SK-N-SH treated with all-trans-retinoic acid at 6 μM for 48 hours (cell line): ENCODE measurements at regions not wholly inside any gene's neighbourhood (a gene's known extent, or its start where the extent isn't known, plus 50 kb on each side); places are given as distances from the start of the nearest gene placed in this dataset.

Experiments
- ATAC-seq: fragments of 200-7000 bp; cut with Tn5 transposase; 3 replicates; pipeline ENCODE4 v1.9.1; 2020; ENCODE audit warnings: mild to moderate bottlenecking, moderate library complexity
- ARNTL ChIP-seq: fragments of 450-650 bp; formaldehyde crosslinking; IDR thresholded peaks from 2 replicates; pipeline ENCODE4 v1.5.0; 2020; ENCODE audit warnings: low read depth, mild to moderate bottlenecking, moderate library complexity, borderline replicate concordance
- BACH2 ChIP-seq: fragments of 250-450 bp; sonication (Bioruptor Pico); IDR thresholded peaks from 2 replicates; pipeline ENCODE4 v1.9.0; 2021; ENCODE audit warnings: mild to moderate bottlenecking, borderline replicate concordance
- CREB5 ChIP-seq: fragments of 250-450 bp; sonication (Bioruptor Pico); IDR thresholded peaks from 2 replicates; pipeline ENCODE4 v1.5.1; 2020; ENCODE audit warnings: low read depth, mild to moderate bottlenecking, moderate library complexity
- CSDC2 ChIP-seq: fragments of 250-450 bp; sonication (Bioruptor Pico); IDR thresholded peaks from 2 replicates; pipeline ENCODE4 v1.5.0; 2020; ENCODE audit warnings: mild to moderate bottlenecking, moderate library complexity
- CSRNP3 ChIP-seq: fragments of 250-450 bp; sonication (Bioruptor Pico); IDR thresholded peaks from 2 replicates; pipeline ENCODE4 v1.5.1; 2021; ENCODE audit warnings: mild to moderate bottlenecking, moderate library complexity
- ESRRG ChIP-seq: fragments of 250-450 bp; sonication (Bioruptor Pico); IDR thresholded peaks from 2 replicates; pipeline ENCODE4 v1.6.1; 2021; ENCODE audit warnings: mild to moderate bottlenecking
- GLIS3 ChIP-seq: fragments of 250-450 bp; sonication (Bioruptor Pico); IDR thresholded peaks from 2 replicates; pipeline ENCODE4 v1.5.0; 2020; ENCODE audit warnings: mild to moderate bottlenecking, moderate library complexity
- ISL1 ChIP-seq: fragments of 250-450 bp; sonication (Bioruptor Pico); IDR thresholded peaks from 2 replicates; pipeline ENCODE4 v2.1.2; 2022; ENCODE audit warnings: mild to moderate bottlenecking, moderate library complexity
- OSR1 ChIP-seq: fragments of 250-450 bp; sonication (Bioruptor Pico); IDR thresholded peaks from 2 replicates; pipeline ENCODE4 v1.8.0; 2022; ENCODE audit warnings: moderate library complexity, mild to moderate bottlenecking, inconsistent platforms
- POU6F1 ChIP-seq: fragments of 250-450 bp; sonication (Bioruptor Pico); IDR thresholded peaks from 2 replicates; pipeline ENCODE4 v1.8.0; 2021; ENCODE audit warnings: low read depth, mild to moderate bottlenecking, moderate library complexity, borderline replicate concordance
- PPARA ChIP-seq: fragments of 250-450 bp; sonication (Bioruptor Pico); IDR thresholded peaks from 2 replicates; pipeline ENCODE4 v1.5.0; 2020; ENCODE audit warnings: mild to moderate bottlenecking, borderline replicate concordance
- RARB ChIP-seq: fragments of 250-450 bp; sonication (Bioruptor Pico); IDR thresholded peaks from 2 replicates; pipeline ENCODE4 v1.8.0; 2021; ENCODE audit warnings: mild to moderate bottlenecking, moderate library complexity
- SNAI2 ChIP-seq: fragments of 250-450 bp; sonication (Bioruptor Pico); IDR thresholded peaks from 2 replicates; pipeline ENCODE4 v1.5.0; 2020; ENCODE audit warnings: mild to moderate bottlenecking, moderate library complexity
- TCF4 ChIP-seq: fragments of 250-450 bp; sonication (Bioruptor Pico); IDR thresholded peaks from 2 replicates; pipeline ENCODE4 v1.8.0; 2021; ENCODE audit warnings: mild to moderate bottlenecking, moderate library complexity, borderline replicate concordance
- TOX ChIP-seq: fragments of 250-450 bp; sonication (Bioruptor Pico); IDR thresholded peaks from 2 replicates; pipeline ENCODE4 v1.8.0; 2021; ENCODE audit warnings: mild to moderate bottlenecking, moderate library complexity, borderline replicate concordance
- TSHZ2 ChIP-seq: fragments of 250-450 bp; sonication (Bioruptor Pico); IDR thresholded peaks from 2 replicates; pipeline ENCODE4 v1.5.0; 2020; ENCODE audit warnings: mild to moderate bottlenecking, moderate library complexity
- ZC3H10 ChIP-seq: fragments of 250-450 bp; sonication (Bioruptor Pico); IDR thresholded peaks from 2 replicates; pipeline ENCODE4 v1.5.1; 2021; ENCODE audit warnings: mild to moderate bottlenecking, moderate library complexity
- ZFP3 ChIP-seq: fragments of 250-450 bp; sonication (Bioruptor Pico); IDR thresholded peaks from 2 replicates; pipeline ENCODE4 v1.5.0; 2020; ENCODE audit warnings: mild to moderate bottlenecking, moderate library complexity
- ZNF70 ChIP-seq: fragments of 450-650 bp; formaldehyde crosslinking; IDR thresholded peaks from 2 replicates; pipeline ENCODE4 v1.5.0; 2020; ENCODE audit warnings: mild to moderate bottlenecking, moderate library complexity

- ATAC-seq: no peak
- TF ChIP-seq OSR1 (CRISPR knock-in tag) (no peak), POU6F1 (CRISPR knock-in tag) (no peak), CSRNP3 (CRISPR knock-in tag) (no peak), TSHZ2 (no peak), GLIS3 (CRISPR knock-in tag) (no peak), SNAI2 (CRISPR knock-in tag) (no peak), ZFP3 (no peak)
Observed at GRCh38 chr7:34371922-34372321, 286.1 kb upstream of the NPSR1 start.

- ATAC-seq: peak; percentile 89
- TF ChIP-seq TSHZ2 (no peak), ZNF70 (CRISPR knock-in tag) (no peak), BACH2 (no peak), TCF4 (no peak), TOX (no peak), CSDC2 (CRISPR knock-in tag) (no peak), CSRNP3 (CRISPR knock-in tag) (no peak), ZC3H10 (CRISPR knock-in tag) (no peak), ARNTL (no peak), ZFP3 (no peak), CREB5 (CRISPR knock-in tag) (no peak), ESRRG (no peak), RARB (CRISPR knock-in tag) (no peak), GLIS3 (CRISPR knock-in tag) (no peak), PPARA (CRISPR knock-in tag) (no peak), ISL1 (no peak)
Observed at GRCh38 chr7:34373940-34374339, 284.1 kb upstream of the NPSR1 start.

- ATAC-seq: no peak
- TF ChIP-seq SNAI2 (CRISPR knock-in tag) (no peak), CREB5 (CRISPR knock-in tag) (no peak), ESRRG (no peak)
Observed at GRCh38 chr7:34382166-34382893, 275.7 kb upstream of the NPSR1 start.
